ENCODE measurements at regions not wholly inside any gene's neighbourhood (a gene's known extent, or its start where the extent isn't known, plus 50 kb on each side); places are given as distances from the start of the nearest gene placed in this dataset.

- intact Hi-C loops (cut with DNase I; ENCODE audit: low total_unique reads) = no loop called here
- TF ChIP-seq POLR2A (IDR thresholded peaks at IDR 0.05) (no peak), POLR2AphosphoS5 (IDR thresholded peaks at IDR 0.05) (no peak), CTCF (IDR thresholded peaks at IDR 0.05 in 8 of 11, conservative IDR thresholded peaks at IDR 0.05 in 3 of 11) (no peak)
- no peak for DNase-seq
- peaks cover 0 to 6% (median 0%) of the 10 kb centered on the region in 7 donors for H3K27me3 ChIP-seq (replicated peaks in 1 of 7)
- 86 to 95% (median 91%) methylated on average over 14 of the region's 14 CpGs for WGBS, 5 donors
- H3K36me3 ChIP-seq = no peaks in the 10 kb centered on the region
- no peaks in the 10 kb centered on the region for H3K9me3 ChIP-seq
- H3K27ac ChIP-seq = no peak overlapping the region
- no peak overlapping the region for H3K4me3 ChIP-seq
- no peaks in the 10 kb centered on the region for H3K4me1 ChIP-seq
Observed at GRCh38 chr15:93307513-93307912, 218.5 kb upstream of the RGMA start.

GRCh38 chr15:93305306-93305705 lies 216.3 kb upstream of the RGMA start:
- Histone ChIP-seq H3K4me3 (no peak overlapping the region), H3K27me3 (replicated peaks in 1 of 7) (peaks cover 0 to 6% (median 0%) of the 10 kb centered on the region in 7 donors), H3K27ac (no peak overlapping the region), H3K4me1 (no peaks in the 10 kb centered on the region), H3K9me3 (no peaks in the 10 kb centered on the region), H3K36me3 (no peaks in the 10 kb centered on the region)
- 41 to 62% (median 49%) methylated on average over 2 of the region's 2 CpGs for WGBS, 5 donors
- no peak for DNase-seq
- TF ChIP-seq POLR2AphosphoS5 (IDR thresholded peaks at IDR 0.05) (no peak), CTCF (IDR thresholded peaks at IDR 0.05 in 8 of 11, conservative IDR thresholded peaks at IDR 0.05 in 3 of 11) (no peak), POLR2A (IDR thresholded peaks at IDR 0.05) (no peak)
- intact Hi-C loops (cut with DNase I; ENCODE audit: low total_unique reads) = no loop called here

GRCh38 chr15:93302080-93302765 lies 213.2 kb upstream of the RGMA start:
- peaks cover 0 to 6% (median 0%) of the 10 kb centered on the region in 7 donors for H3K27me3 ChIP-seq (replicated peaks in 1 of 7)
- no peaks in the 10 kb centered on the region for H3K36me3 ChIP-seq
- no peaks in the 10 kb centered on the region for H3K9me3 ChIP-seq
- DNase-seq = no peak
- TF ChIP-seq POLR2A (IDR thresholded peaks at IDR 0.05) (no peak), CTCF (IDR thresholded peaks at IDR 0.05 in 8 of 11, conservative IDR thresholded peaks at IDR 0.05 in 3 of 11) (no peak), POLR2AphosphoS5 (IDR thresholded peaks at IDR 0.05) (no peak)
- intact Hi-C loops (cut with DNase I; ENCODE audit: low total_unique reads) = no loop called here
- no peak overlapping the region for H3K27ac ChIP-seq
- 64 to 85% (median 74%) methylated on average over 4 to 6 of the region's 6 CpGs for WGBS, 5 donors
- H3K4me3 ChIP-seq = no peak overlapping the region
- no peaks in the 10 kb centered on the region for H3K4me1 ChIP-seq

GRCh38 chr15:93300796-93301195 lies 211.8 kb upstream of the RGMA start:
- intact Hi-C loops (cut with DNase I; ENCODE audit: low total_unique reads) = no loop called here
- Histone ChIP-seq H3K9me3 (no peaks in the 10 kb centered on the region), H3K36me3 (no peaks in the 10 kb centered on the region), H3K4me3 (no peak overlapping the region), H3K27ac (no peak overlapping the region), H3K27me3 (replicated peaks in 1 of 7) (peaks cover 0 to 6% (median 0%) of the 10 kb centered on the region in 7 donors), H3K4me1 (no peaks in the 10 kb centered on the region)
- 43 to 82% (median 65%) methylated on average over 3 of the region's 3 CpGs for WGBS, 5 donors
- TF ChIP-seq POLR2A (IDR thresholded peaks at IDR 0.05) (no peak), CTCF (IDR thresholded peaks at IDR 0.05 in 8 of 11, conservative IDR thresholded peaks at IDR 0.05 in 3 of 11) (no peak), POLR2AphosphoS5 (IDR thresholded peaks at IDR 0.05) (no peak)
- DNase-seq = no peak

Data from spleen (tissue), 11 donors.